IMR-90 (cell line): ENCODE measurements at regions not wholly inside any gene's neighbourhood (a gene's known extent, or its start where the extent isn't known, plus 50 kb on each side); places are given as distances from the start of the nearest gene placed in this dataset.

Experiments
- BHLHE40 ChIP-seq: fragments of 150-350 bp; IDR thresholded peaks from 2 replicates; pipeline ENCODE4 v1.6.1; 2016; ENCODE audit warnings: mild to moderate bottlenecking, low read depth, low read length
- CHD1 ChIP-seq: IDR thresholded peaks from 2 replicates; pipeline ENCODE4 v1.6.1; 2012; ENCODE audit warnings: low read depth, low read length, improper control_type of control experiment
- ELK1 ChIP-seq: fragments of 150-350 bp; IDR thresholded peaks from 2 replicates; pipeline ENCODE4 v1.6.1; 2016; ENCODE audit warnings: low read depth, mild to moderate bottlenecking, low read length, moderate library complexity, borderline replicate concordance
- MAZ ChIP-seq: IDR thresholded peaks from 2 replicates; pipeline ENCODE4 v1.6.1; 2012; ENCODE audit warnings: low read depth, mild to moderate bottlenecking, low read length, improper control_type of control experiment, moderate library complexity, borderline replicate concordance
- POLR2A ChIP-seq: IDR thresholded peaks from 2 replicates; pipeline ENCODE4 v1.6.1; 2012; ENCODE audit warnings: mild to moderate bottlenecking, low read depth, low read length
- RAD21 ChIP-seq: IDR thresholded peaks from 2 replicates; pipeline ENCODE4 v1.6.1; 2012; ENCODE audit warnings: low read length, improper control_type of control experiment
- RCOR1 ChIP-seq: IDR thresholded peaks from 2 replicates; pipeline ENCODE4 v1.6.1; 2012; ENCODE audit warnings: mild to moderate bottlenecking, low read length, improper control_type of control experiment; ENCODE audit not compliant: insufficient replicate concordance
- RFX5 ChIP-seq: IDR thresholded peaks from 2 replicates; pipeline ENCODE4 v1.8.0; 2012; ENCODE audit warnings: low read depth, mild to moderate bottlenecking, low read length, moderate library complexity
- SMC3 ChIP-seq: fragments of 150-350 bp; IDR thresholded peaks from 2 replicates; pipeline ENCODE4 v1.6.1; 2016; ENCODE audit warnings: low read depth, mild to moderate bottlenecking, antibody characterized with exemption, low read length, moderate library complexity
- TF ChIP-seq, protein P1 (sequence below): conservative IDR thresholded peaks from 2 replicates; pipeline ENCODE4 v1.5.1; 2012; ENCODE audit warnings: mild to moderate bottlenecking, low read depth, low read length, improper control_type of control experiment

GRCh38 chr1:96983866-96984265 is 262.3 kb downstream of the PTBP2 start:
- TF ChIP-seq, protein P1, sequence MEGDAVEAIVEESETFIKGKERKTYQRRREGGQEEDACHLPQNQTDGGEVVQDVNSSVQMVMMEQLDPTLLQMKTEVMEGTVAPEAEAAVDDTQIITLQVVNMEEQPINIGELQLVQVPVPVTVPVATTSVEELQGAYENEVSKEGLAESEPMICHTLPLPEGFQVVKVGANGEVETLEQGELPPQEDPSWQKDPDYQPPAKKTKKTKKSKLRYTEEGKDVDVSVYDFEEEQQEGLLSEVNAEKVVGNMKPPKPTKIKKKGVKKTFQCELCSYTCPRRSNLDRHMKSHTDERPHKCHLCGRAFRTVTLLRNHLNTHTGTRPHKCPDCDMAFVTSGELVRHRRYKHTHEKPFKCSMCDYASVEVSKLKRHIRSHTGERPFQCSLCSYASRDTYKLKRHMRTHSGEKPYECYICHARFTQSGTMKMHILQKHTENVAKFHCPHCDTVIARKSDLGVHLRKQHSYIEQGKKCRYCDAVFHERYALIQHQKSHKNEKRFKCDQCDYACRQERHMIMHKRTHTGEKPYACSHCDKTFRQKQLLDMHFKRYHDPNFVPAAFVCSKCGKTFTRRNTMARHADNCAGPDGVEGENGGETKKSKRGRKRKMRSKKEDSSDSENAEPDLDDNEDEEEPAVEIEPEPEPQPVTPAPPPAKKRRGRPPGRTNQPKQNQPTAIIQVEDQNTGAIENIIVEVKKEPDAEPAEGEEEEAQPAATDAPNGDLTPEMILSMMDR = no peak
- TF ChIP-seq RFX5 (no peak), POLR2A (no peak), RAD21 (no peak), MAZ (no peak), SMC3 (no peak), ELK1 (no peak), CHD1 (no peak), RCOR1 (no peak), BHLHE40 (no peak)
